CD4-positive, alpha-beta T cell (primary cell): ENCODE measurements at regions not wholly inside any gene's neighbourhood (a gene's known extent, or its start where the extent isn't known, plus 50 kb on each side); places are given as distances from the start of the nearest gene placed in this dataset.

Source experiments
- ATAC-seq: fragments of 200-7000 bp; cut with Tn5 transposase; one replicate; pipeline ENCODE4 v1.10.0; 2022; ENCODE audit warnings: mild to moderate bottlenecking; ENCODE audit not compliant: poor library complexity
- CTCF ChIA-PET: fragments of 350-600 bp; sonication (Branson Sonifier 250); formaldehyde crosslinking; loops from one replicate; lab custom pipeline; 2021; ENCODE audit warnings: antibody characterized with exemption, inconsistent platforms; lab: Charles Lee
- POLR2A ChIA-PET: fragments of 350-600 bp; sonication (Branson Sonifier 250); formaldehyde crosslinking; loops from one replicate; lab custom pipeline; 2021; ENCODE audit warnings: antibody characterized with exemption, inconsistent platforms; lab: Charles Lee
- DNase-seq, 14 experiments: peaks; one replicate each; pipeline ENCODE4 v3.0.0-alpha.2; 2013 to 2020; ENCODE audit warnings: mixed read lengths in 2 of 14
- H3K27ac ChIP-seq, 2 donors: one replicate each; pipeline versions ENCODE4 v1.5.1 to v1.7.0; 2013; ENCODE audit warnings: low read length in 2 of 2, low read depth in 1 of 2, mild to moderate bottlenecking in 1 of 2
- H3K27me3 ChIP-seq, 2 experiments: 1 replicate in 1 of 2; 2 replicates in 1 of 2; pipeline versions ENCODE4 v1.6.1 to v1.7.0; 2013; ENCODE audit warnings: low read length in 2 of 2, control low read depth in 1 of 2, mild to moderate bottlenecking in 1 of 2, moderate library complexity in 1 of 2; ENCODE audit not compliant: insufficient read depth in 2 of 2, control insufficient read depth in 1 of 2
- H3K36me3 ChIP-seq: one replicate; pipeline ENCODE4 v1.6.1; 2013; ENCODE audit warnings: low read length, control low read depth; ENCODE audit not compliant: insufficient read depth
- H3K4me1 ChIP-seq: one replicate; pipeline ENCODE4 v1.6.1; 2013; ENCODE audit warnings: low read length, control low read depth; ENCODE audit not compliant: insufficient read depth
- H3K4me3 ChIP-seq: one replicate; pipeline ENCODE4 v1.5.1; 2013; ENCODE audit warnings: mild to moderate bottlenecking, low read length, moderate library complexity
- H3K9me3 ChIP-seq, 2 experiments: 1 replicate in 1 of 2; 2 replicates in 1 of 2; pipeline versions ENCODE4 v1.6.1 to v1.7.0; 2013; ENCODE audit warnings: low read length in 2 of 2, mild to moderate bottlenecking in 2 of 2, control low read depth in 1 of 2, moderate library complexity in 1 of 2; ENCODE audit not compliant: control insufficient read depth in 1 of 2, insufficient read depth in 1 of 2
- H3K27ac Mint-ChIP-seq: one replicate; pipeline ENCODE4 v1.8.0; 2020; ENCODE audit warnings: mixed read lengths
- H3K27me3 Mint-ChIP-seq: one replicate; pipeline ENCODE4 v1.8.0; 2021; ENCODE audit warnings: mixed read lengths
- H3K36me3 Mint-ChIP-seq: one replicate; pipeline ENCODE4 v1.8.0; 2021; ENCODE audit warnings: low read depth, mixed read lengths
- H3K4me1 Mint-ChIP-seq: one replicate; pipeline ENCODE4 v1.8.0; 2021; ENCODE audit warnings: low read depth, mixed read lengths
- H3K4me3 Mint-ChIP-seq: one replicate; pipeline ENCODE4 v1.8.0; 2020; ENCODE audit warnings: mild to moderate bottlenecking, mixed read lengths
- H3K9me3 Mint-ChIP-seq: one replicate; pipeline ENCODE4 v1.8.0; 2020; ENCODE audit warnings: mixed read lengths
- CTCF ChIP-seq: fragments of 200-600 bp; IDR thresholded peaks from one replicate; pipeline ENCODE4 v1.8.0; 2022; ENCODE audit warnings: antibody characterized with exemption, mild to moderate bottlenecking
- intact Hi-C, 2 experiments: fragments of 100-400 bp; cut with DNase I in 1 of 2; cut with micrococcal nuclease in 1 of 2; formaldehyde crosslinking; loops; one replicate each; pipeline versions ENCODE4 v1.15.1 to v1.9.0; 2023 to 2025; cut with DNase I, micrococcal nuclease

GRCh38 chr19:31075146-31075655 lies 274.0 kb downstream of the TSHZ3 start:
- ATAC-seq (no peak), DNase-seq (no peak)
- POLR2A ChIA-PET: no interaction called here
- Mint-ChIP-seq H3K27ac (no peak overlapping the region), H3K4me1 (no peaks in the 10 kb centered on the region), H3K27me3 (peaks cover 45% of the 10 kb centered on the region), H3K4me3 (no peak overlapping the region), H3K9me3 (no peaks in the 10 kb centered on the region), H3K36me3 (no peaks in the 10 kb centered on the region)
- no peaks in the 10 kb centered on the region for H3K9me3 ChIP-seq
- H3K4me3 ChIP-seq: no peak overlapping the region
- peaks cover 4 to 15% of the 10 kb centered on the region in 2 experiments for H3K27me3 ChIP-seq
- no peaks in the 10 kb centered on the region for H3K36me3 ChIP-seq
- no peak for TF ChIP-seq CTCF
- no peaks in the 10 kb centered on the region for H3K4me1 ChIP-seq
- CTCF ChIA-PET: no interaction called here
- no peak overlapping the region for H3K27ac ChIP-seq
- intact Hi-C loops: no loop called here

- ATAC-seq: no peak
- no peak overlapping the region for H3K4me3 ChIP-seq
- no peaks in the 10 kb centered on the region for H3K36me3 Mint-ChIP-seq
- DNase-seq: no peak
- no peak overlapping the region for H3K4me3 Mint-ChIP-seq
- intact Hi-C loops: no loop called here
- no peak overlapping the region for H3K27ac Mint-ChIP-seq
- peaks cover 4 to 15% of the 10 kb centered on the region in 2 experiments for H3K27me3 ChIP-seq
- H3K4me1 Mint-ChIP-seq: no peaks in the 10 kb centered on the region
- H3K27ac ChIP-seq: no peak overlapping the region
- no peaks in the 10 kb centered on the region for H3K9me3 ChIP-seq
- ChIA-PET POLR2A (no interaction called here), CTCF (no interaction called here)
- H3K27me3 Mint-ChIP-seq: peaks cover 43% of the 10 kb centered on the region
- no peak for TF ChIP-seq CTCF
- no peaks in the 10 kb centered on the region for H3K36me3 ChIP-seq
- H3K4me1 ChIP-seq: no peaks in the 10 kb centered on the region
- no peaks in the 10 kb centered on the region for H3K9me3 Mint-ChIP-seq
Measured at GRCh38 chr19:31074199-31075125, 274.8 kb downstream of the TSHZ3 start.

- Histone ChIP-seq H3K4me1 (no peaks in the 10 kb centered on the region), H3K36me3 (no peaks in the 10 kb centered on the region), H3K4me3 (no peak overlapping the region), H3K27me3 (peaks cover 4 to 20% of the 10 kb centered on the region in 2 experiments), H3K27ac (no peak overlapping the region), H3K9me3 (no peaks in the 10 kb centered on the region)
- ATAC-seq (no peak), DNase-seq (no peak)
- no peaks in the 10 kb centered on the region for H3K4me1 Mint-ChIP-seq
- no peak overlapping the region for H3K27ac Mint-ChIP-seq
- no peak for TF ChIP-seq CTCF
- ChIA-PET POLR2A (no interaction called here), CTCF (no interaction called here)
- peaks cover 45% of the 10 kb centered on the region for H3K27me3 Mint-ChIP-seq
- H3K36me3 Mint-ChIP-seq: no peaks in the 10 kb centered on the region
- H3K9me3 Mint-ChIP-seq: no peaks in the 10 kb centered on the region
- intact Hi-C loops: no loop called here
- H3K4me3 Mint-ChIP-seq: no peak overlapping the region
Measured at GRCh38 chr19:31073485-31074198, 275.6 kb downstream of the TSHZ3 start.
